OCI-LY3 (cell line): ENCODE measurements at regions not wholly inside any gene's neighbourhood (a gene's known extent, or its start where the extent isn't known, plus 50 kb on each side); places are given as distances from the start of the nearest gene placed in this dataset.

Source experiments
- H2AFZ ChIP-seq: fragments of 200-600, 300-600 bp; shearing (Covaris generic); 2 replicates; pipeline ENCODE4 v1.6.0; 2014; ENCODE audit warnings: antibody characterized with exemption, low read depth, low read length
- H3K27ac ChIP-seq: fragments of 200-600, 300-600 bp; sonication (generic); 2 replicates; pipeline ENCODE4 v1.5.1; 2014; ENCODE audit warnings: mild to moderate bottlenecking, low read length, moderate library complexity, mixed read lengths
- H3K27me3 ChIP-seq: fragments of 200-600, 300-600 bp; sonication (generic); 2 replicates; pipeline ENCODE4 v1.6.1; 2014; ENCODE audit warnings: low read depth, low read length, mixed read lengths
- H3K36me3 ChIP-seq: fragments of 200-600, 300-600 bp; sonication (generic); replicated peaks from 2 replicates; pipeline ENCODE3; 2014; ENCODE audit warnings: low read depth, low read length, mixed read lengths
- H3K4me1 ChIP-seq: fragments of 300-600, 200-600 bp; sonication (generic); 2 replicates; pipeline ENCODE4 v1.6.1; 2014; ENCODE audit warnings: low read length, mixed read lengths
- H3K4me2 ChIP-seq: fragments of 200-600, 300-600 bp; sonication (generic); 2 replicates; pipeline ENCODE4 v1.6.1; 2014; ENCODE audit warnings: low read length, mixed read lengths
- H3K4me3 ChIP-seq: fragments of 300-600, 200-600 bp; sonication (generic); 2 replicates; pipeline ENCODE4 v1.5.1; 2014; ENCODE audit warnings: antibody characterized with exemption, mild to moderate bottlenecking, low read length, moderate library complexity
- H3K79me2 ChIP-seq: fragments of 300-600, 200-600 bp; shearing (Covaris generic); 2 replicates; pipeline ENCODE4 v1.6.1; 2014; ENCODE audit warnings: mild to moderate bottlenecking, low read length, mixed read lengths
- H3K9ac ChIP-seq: fragments of 300-600, 200-600 bp; shearing (Covaris generic); 2 replicates; pipeline ENCODE4 v1.6.0; 2014; ENCODE audit warnings: mild to moderate bottlenecking, low read length, moderate library complexity
- H3K9me3 ChIP-seq: fragments of 200-600, 300-600 bp; shearing (Covaris generic); 2 replicates; pipeline ENCODE4 v1.6.1; 2014; ENCODE audit warnings: low read length, mixed read lengths; ENCODE audit not compliant: insufficient read depth
- H4K20me1 ChIP-seq: fragments of 200-600, 300-600 bp; sonication (generic); 2 replicates; pipeline ENCODE4 v1.6.1; 2016; ENCODE audit warnings: low read length, mixed read lengths; ENCODE audit not compliant: insufficient read depth
- EZH2phosphoT487 ChIP-seq: fragments of 200-600 bp; shearing (Covaris generic); IDR thresholded peaks from 2 replicates; pipeline ENCODE4 v1.6.1; 2018; ENCODE audit warnings: antibody characterized with exemption, mixed run types, low read depth
- TF ChIP-seq, protein P1 (sequence below): fragments of 200-600, 300-600 bp; sonication (generic); IDR thresholded peaks from 2 replicates; pipeline ENCODE4 v1.5.1; 2014; ENCODE audit warnings: antibody characterized with exemption, low read length, low read depth

DNA sequence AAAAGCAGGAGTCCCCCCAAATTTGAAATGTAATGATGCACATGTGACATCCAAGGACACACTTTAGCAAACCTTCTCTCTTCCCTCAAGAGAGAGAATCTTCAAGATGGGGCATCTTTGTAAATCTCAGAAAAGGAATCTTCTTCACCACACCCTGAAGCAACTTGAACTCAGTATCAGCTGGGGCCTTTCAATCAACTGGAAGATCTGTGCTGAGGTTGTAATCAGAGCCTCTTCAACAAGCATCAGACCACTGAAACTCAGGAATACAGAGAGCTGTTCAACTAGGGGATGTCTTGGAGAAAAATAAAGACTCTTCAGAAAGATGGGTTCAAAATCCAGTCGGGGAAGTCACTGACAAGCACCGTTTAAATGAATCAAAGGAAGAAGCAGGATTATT, 92.5 kb upstream of the CAMK1G start:
- peaks cover 5% of the 10 kb centered on the region for H3K36me3 ChIP-seq
- no peaks in the 10 kb centered on the region for H3K27me3 ChIP-seq
- no peaks in the 10 kb centered on the region for H3K79me2 ChIP-seq
- H3K4me1 ChIP-seq = peaks cover 24% of the 10 kb centered on the region
- H3K4me2 ChIP-seq = peak overlapping the region; percentile 52
- H3K9me3 ChIP-seq = no peaks in the 10 kb centered on the region
- no peak overlapping the region for H3K9ac ChIP-seq
- no peaks in the 10 kb centered on the region for H4K20me1 ChIP-seq
- TF ChIP-seq, protein P1, sequence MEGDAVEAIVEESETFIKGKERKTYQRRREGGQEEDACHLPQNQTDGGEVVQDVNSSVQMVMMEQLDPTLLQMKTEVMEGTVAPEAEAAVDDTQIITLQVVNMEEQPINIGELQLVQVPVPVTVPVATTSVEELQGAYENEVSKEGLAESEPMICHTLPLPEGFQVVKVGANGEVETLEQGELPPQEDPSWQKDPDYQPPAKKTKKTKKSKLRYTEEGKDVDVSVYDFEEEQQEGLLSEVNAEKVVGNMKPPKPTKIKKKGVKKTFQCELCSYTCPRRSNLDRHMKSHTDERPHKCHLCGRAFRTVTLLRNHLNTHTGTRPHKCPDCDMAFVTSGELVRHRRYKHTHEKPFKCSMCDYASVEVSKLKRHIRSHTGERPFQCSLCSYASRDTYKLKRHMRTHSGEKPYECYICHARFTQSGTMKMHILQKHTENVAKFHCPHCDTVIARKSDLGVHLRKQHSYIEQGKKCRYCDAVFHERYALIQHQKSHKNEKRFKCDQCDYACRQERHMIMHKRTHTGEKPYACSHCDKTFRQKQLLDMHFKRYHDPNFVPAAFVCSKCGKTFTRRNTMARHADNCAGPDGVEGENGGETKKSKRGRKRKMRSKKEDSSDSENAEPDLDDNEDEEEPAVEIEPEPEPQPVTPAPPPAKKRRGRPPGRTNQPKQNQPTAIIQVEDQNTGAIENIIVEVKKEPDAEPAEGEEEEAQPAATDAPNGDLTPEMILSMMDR = no peak
- no peak for TF ChIP-seq EZH2phosphoT487
- H2AFZ ChIP-seq = peak overlapping the region; percentile 67
- H3K4me3 ChIP-seq = peak overlapping the region; percentile 6; the same call in 1 of the 2 replicates
- peak overlapping the region; percentile 45 for H3K27ac ChIP-seq

DNA sequence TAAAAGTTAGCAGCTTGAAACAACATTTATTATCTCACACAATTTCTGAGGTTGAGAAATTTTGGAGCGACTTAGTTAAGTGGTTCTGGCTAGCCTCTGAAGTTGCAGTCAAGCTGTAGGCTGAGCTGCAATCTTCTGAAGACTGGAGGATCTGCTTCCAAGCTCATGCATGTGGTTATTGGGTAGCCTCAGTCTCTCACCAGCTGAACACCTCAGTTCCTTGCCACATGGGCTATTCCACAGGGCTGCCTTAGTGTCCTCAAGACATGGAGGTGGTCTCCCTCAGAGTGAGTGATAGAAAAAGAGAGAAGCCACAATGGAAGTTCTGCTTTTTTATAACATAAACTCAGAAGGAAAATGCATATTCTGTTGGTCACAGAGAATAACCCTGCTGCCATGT, 92.0 kb upstream of the CAMK1G start:
- TF ChIP-seq EZH2phosphoT487 = no peak
- TF ChIP-seq, protein P1 = no peak
- Histone ChIP-seq H3K4me2 (peak overlapping the region; percentile 52; the same call in 1 of the 2 replicates), H3K27ac (0 out of 2 replicates have a peak overlapping the region, but pooled peaks have one; percentile 45), H3K9me3 (no peaks in the 10 kb centered on the region), H3K4me1 (peaks cover 24% of the 10 kb centered on the region), H3K9ac (no peak overlapping the region), H4K20me1 (no peaks in the 10 kb centered on the region), H3K36me3 (peaks cover 5% of the 10 kb centered on the region), H3K27me3 (no peaks in the 10 kb centered on the region), H3K79me2 (no peaks in the 10 kb centered on the region), H2AFZ (no peak overlapping the region), H3K4me3 (no peak overlapping the region)

- Histone ChIP-seq H3K36me3 (peaks cover 8% of the 10 kb centered on the region), H3K27ac (no peak overlapping the region), H3K4me3 (no peak overlapping the region), H3K9ac (no peak overlapping the region), H3K4me2 (no peak overlapping the region), H3K79me2 (no peaks in the 10 kb centered on the region), H3K4me1 (peaks cover 25% of the 10 kb centered on the region), H2AFZ (no peak overlapping the region), H3K27me3 (no peaks in the 10 kb centered on the region), H3K9me3 (peaks cover 1% of the 10 kb centered on the region; the same call in 1 of the 2 replicates), H4K20me1 (no peaks in the 10 kb centered on the region)
- TF ChIP-seq EZH2phosphoT487 = no peak
- TF ChIP-seq, protein P1 = no peak
Measured at GRCh38 chr1:209491897-209492296, 91.6 kb upstream of the CAMK1G start.

- peaks cover 12% of the 10 kb centered on the region; the same call in 1 of the 2 replicates for H3K9me3 ChIP-seq
- H4K20me1 ChIP-seq = no peaks in the 10 kb centered on the region
- peaks cover 20% of the 10 kb centered on the region for H3K36me3 ChIP-seq
- no peaks in the 10 kb centered on the region for H3K27me3 ChIP-seq
- H3K9ac ChIP-seq = no peak overlapping the region
- no peak for TF ChIP-seq EZH2phosphoT487
- TF ChIP-seq, protein P1 = no peak
- no peak overlapping the region for H3K27ac ChIP-seq
- peaks cover 42% of the 10 kb centered on the region for H3K4me1 ChIP-seq
- H3K79me2 ChIP-seq = no peaks in the 10 kb centered on the region
- no peak overlapping the region for H3K4me2 ChIP-seq
- no peak overlapping the region for H3K4me3 ChIP-seq
- no peak overlapping the region for H2AFZ ChIP-seq
Measured at GRCh38 chr1:209493559-209493958, 90.0 kb upstream of the CAMK1G start.
